ENCODE measurements at regions not wholly inside any gene's neighbourhood (a gene's known extent, or its start where the extent isn't known, plus 50 kb on each side); places are given as distances from the start of the nearest gene placed in this dataset.

GRCh38 chr9:25542319-25542718, 135.9 kb downstream of the TUSC1 start:
- TF ChIP-seq, protein P1, sequence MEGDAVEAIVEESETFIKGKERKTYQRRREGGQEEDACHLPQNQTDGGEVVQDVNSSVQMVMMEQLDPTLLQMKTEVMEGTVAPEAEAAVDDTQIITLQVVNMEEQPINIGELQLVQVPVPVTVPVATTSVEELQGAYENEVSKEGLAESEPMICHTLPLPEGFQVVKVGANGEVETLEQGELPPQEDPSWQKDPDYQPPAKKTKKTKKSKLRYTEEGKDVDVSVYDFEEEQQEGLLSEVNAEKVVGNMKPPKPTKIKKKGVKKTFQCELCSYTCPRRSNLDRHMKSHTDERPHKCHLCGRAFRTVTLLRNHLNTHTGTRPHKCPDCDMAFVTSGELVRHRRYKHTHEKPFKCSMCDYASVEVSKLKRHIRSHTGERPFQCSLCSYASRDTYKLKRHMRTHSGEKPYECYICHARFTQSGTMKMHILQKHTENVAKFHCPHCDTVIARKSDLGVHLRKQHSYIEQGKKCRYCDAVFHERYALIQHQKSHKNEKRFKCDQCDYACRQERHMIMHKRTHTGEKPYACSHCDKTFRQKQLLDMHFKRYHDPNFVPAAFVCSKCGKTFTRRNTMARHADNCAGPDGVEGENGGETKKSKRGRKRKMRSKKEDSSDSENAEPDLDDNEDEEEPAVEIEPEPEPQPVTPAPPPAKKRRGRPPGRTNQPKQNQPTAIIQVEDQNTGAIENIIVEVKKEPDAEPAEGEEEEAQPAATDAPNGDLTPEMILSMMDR (IDR thresholded peaks at IDR 0.05), result no peak
- TF ChIP-seq POLR2A (IDR thresholded peaks at IDR 0.05), result no peak
